Embryonic facial prominence (tissue), 1 donor: ENCODE measurements at regions not wholly inside any gene's neighbourhood (a gene's known extent, or its start where the extent isn't known, plus 50 kb on each side); places are given as distances from the start of the nearest gene placed in this dataset.
"Not testable (repeated sequence)": the region's sequence is repeated elsewhere in the genome, so short reads cannot be mapped to it uniquely, and the experiment has no call there.

ENCODE experiments used
- DNase-seq: peaks from one replicate; pipeline ENCODE4 v3.0.0-alpha.2; 2016; ENCODE audit errors: extremely low spot score

DNA sequence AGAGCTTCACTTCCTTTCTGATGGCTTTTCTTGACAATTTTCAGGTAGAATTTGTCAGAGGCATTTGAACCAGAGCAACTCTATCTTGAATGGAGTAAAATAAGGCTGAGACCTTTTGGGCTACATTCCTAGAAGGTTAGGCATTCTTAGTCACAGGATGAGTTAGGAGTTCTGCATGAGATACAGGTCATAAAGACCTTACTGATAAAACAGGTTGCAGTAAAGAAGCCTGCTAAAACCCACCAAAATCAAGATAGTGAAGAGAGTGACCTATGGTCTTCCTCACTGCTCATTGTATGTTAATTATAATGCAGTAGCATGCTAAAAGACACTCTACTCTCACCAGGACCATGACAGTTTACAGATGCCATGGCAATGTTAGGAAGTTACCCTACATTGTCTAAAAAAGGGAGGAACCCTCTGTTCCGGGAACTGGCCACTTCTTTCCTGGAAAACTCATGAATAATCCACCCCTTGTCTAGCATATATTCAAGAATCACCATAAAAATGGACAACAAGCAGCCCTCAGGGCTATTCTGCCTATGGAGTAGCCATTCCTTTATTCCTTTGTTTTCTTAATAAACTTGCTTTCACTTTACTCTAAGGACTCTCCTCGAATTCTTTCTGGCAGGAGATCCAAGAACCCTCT lies 1519.7 kb upstream of the TENM4 start:
- DNase-seq: no peak

DNA sequence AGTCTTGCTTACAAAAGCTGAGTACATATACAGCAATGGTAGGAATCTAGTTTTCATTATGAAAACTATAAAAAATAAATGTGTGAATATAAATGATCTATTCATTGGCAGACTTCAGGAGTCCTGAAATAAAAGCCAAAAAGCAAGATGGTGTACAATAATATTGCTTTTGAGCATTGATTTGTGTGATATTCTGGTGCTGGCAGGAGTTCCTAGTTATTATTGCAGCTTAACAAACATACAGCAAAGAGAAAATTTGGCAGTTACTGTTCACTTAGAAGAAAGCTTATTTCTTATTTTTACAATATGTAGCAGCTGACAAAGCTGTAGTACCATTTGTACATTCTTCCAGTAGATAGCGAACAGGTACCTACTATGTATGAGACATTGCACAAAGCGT lies 1518.9 kb upstream of the TENM4 start:
- no peak for DNase-seq

DNA sequence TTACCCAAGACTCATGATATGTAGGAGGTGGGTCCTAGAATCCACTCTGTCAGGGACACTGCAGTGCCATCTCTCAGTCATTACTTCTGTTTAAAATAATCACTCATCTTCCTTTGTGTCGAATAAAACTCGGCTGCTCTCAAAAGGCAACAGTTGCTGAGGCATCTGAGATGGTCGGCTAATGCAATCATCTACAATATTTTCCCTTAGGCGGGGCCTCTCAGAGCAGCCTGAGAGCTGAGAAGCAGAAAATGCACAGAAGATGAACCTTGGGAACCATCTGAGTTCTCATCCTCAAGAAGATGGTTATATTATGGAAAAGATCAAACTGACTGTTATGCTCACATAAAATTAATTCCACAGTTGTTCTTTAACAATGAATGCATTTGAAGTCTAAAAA lies 1518.2 kb upstream of the TENM4 start:
- DNase-seq: no peak

DNA sequence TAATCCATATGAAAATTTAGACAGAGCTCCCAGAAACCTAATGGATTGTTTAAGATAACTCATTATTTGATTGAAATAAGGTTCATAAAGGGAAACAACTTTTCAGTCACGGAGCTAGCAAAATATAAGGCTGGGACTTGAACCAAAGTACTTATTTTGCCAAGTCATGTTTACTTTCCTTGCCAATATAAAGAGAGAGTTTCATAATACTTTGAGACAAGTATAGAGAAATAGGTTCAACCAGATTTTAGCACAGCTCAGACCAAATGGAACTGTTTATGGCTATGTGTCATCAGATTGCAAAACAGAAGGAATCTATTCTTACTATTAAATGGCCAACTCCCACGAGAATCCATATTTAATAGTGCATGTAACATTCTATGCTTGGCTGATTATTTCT lies 1517.5 kb upstream of the TENM4 start:
- DNase-seq: no peak

DNA sequence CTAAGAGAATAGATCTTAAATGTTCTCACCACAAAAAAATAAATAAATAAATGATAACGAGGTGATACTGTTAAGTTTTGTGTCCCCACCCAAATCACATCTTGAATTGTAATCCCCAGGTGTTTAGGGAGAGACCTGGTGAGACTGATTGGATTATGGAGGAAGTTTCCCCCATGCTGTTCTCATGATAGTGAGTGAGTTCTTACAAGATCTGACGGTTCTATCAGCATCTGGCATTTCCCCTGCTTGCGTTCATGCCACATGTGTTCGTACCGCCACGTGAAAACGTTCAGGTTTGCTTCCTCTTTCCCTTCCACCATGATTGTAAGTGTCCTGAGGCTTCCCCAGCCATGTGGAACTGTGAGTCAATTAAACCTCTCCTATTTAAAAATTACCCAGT lies 1514.8 kb upstream of the TENM4 start:
- DNase-seq: no peak

DNA sequence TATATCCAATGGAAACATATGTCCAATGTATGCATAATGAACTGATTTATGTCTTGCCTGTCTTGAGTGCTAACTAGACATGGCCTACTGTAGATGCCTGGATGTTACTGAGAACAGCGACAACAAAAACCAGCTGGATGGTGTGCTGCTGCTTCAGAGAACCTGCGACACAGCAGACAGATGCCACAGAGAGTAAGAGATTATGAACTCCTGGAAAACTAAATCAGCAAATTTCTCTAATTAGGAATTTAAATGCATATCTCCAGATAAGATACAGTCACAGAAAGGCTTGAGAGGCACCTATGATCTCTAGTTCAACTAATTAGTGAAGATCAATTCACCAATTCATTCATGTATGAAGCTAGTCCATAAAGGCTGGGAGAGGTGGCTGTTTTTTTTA lies 1508.0 kb upstream of the TENM4 start:
- DNase-seq: no peak

DNA sequence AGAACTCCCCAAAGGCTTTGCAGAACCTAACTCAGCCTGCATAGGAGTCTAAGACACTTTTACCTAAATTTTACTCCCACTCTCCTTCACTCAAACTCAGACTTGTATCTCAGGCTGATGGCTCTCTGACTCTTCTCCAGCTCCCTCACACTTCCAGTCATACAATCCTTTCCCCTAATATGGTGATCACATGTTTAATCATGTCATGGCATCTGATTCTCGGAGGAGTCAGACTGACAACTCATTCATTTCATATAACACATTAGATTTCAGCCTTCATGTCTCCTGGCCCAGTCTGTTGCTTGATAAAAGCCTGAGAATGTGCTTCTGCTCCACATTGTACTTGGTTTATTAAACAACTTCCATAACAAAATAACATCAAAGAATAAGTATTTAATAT lies 1503.9 kb upstream of the TENM4 start:
- DNase-seq: no peak

DNA sequence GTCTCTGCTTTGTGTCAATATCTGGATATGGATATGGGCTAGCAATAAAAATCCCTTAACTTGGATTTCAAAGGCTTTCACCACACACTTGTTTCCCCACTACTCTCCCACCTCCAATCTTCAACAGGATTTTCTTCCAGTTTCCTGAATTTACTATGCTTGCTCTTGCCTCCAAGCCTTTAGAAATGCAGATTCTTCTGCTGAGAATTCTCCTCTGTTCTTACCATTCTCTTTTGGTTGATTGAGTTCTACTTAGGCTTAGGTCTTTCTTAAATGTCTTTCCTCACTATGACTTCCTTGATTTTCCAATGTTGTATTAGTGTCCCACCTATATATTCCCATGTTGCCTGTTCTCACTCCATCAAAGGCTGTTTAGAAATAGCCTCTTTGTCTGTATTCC lies 1502.4 kb upstream of the TENM4 start:
- DNase-seq: no peak

DNA sequence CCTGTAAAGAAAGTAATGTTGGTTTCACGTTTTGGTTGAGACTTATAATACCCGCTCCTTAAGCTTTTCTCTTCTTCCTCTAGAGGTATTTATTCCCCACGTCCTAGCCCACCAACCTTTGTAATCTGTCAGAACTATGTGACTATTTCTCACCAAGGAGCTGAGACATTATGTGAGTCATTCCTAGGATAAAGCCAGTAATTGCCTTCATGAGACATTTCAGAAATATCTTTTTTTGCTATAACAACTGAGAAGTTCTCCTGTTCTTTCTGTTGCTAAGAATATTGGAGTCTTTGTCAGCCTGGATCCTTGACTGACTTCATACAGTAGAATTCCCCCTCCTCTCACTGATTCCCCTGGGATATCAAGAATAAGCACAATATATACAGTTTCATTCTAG lies 1497.0 kb upstream of the TENM4 start:
- no peak for DNase-seq

DNA sequence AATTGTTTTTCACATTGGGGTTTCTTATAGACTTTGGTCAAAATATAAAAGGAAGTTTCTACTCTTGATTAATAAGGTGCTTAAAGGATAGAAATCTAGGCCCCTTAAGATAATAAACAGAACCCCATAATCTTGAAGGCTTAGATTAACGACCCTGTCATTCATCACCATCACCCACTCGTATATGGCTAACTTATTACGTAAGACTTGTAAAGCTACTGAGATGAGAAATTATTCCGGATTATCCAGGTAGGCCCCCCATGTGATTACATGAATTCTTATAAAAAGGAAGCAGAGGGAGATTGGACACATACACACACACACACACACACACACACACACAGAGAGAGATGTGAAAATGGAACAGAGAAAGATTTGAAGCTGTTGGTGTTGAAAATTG lies 1489.2 kb upstream of the TENM4 start:
- no peak for DNase-seq

DNA sequence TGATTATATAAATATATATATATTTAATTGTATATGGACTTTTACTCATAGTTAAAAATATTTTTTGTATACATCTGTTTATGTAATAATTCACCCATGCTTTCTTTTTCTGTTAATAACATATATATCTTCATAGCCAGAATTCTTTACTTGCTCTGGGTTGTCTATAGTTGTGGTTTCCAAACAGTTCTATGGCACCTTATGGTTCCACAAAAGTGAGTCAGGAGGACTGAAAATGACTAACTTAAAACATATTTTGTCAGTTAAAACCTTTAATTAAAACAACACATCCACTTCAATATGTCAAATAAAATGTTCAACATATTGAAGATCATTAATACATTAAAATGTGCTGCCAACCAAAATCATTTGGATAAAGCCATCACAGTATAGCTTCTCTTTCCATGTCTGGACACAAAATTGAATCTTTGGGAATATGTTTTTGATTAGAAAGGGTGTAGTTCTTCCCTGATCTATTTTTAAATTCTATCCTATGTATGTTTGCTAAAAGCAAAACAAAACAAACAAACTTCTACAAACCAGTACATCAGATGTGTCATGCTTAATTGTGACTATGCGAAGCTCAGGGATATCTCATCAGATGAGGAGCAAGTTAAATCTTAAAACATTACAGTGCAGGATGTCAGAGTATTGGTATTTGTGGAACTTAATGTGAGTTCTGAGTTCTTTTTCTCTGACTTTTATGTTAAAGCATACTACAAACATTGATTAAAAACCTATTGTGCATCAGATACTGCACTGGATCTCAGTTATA lies 1488.4 kb upstream of the TENM4 start:
- DNase-seq: no peak

DNA sequence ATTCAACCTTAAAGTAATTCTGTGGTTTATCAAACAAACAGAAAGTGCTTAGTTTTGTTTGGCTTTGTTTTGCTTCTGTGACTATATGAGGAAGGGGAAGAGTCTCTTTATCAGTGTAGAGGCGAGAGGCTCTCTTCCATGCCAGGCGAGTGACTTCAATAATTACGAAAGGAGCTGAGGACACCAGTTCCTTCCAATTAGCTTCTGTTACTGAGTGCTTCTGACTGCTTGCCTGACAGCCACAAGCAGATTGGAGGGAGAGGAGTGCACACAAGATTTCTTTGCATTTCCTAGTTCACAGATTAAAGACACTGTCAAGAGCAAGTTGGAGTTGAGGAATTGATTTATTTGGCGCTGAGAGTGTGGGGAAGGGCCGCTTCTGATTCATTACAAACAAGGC lies 1484.5 kb upstream of the TENM4 start:
- no peak for DNase-seq

DNA sequence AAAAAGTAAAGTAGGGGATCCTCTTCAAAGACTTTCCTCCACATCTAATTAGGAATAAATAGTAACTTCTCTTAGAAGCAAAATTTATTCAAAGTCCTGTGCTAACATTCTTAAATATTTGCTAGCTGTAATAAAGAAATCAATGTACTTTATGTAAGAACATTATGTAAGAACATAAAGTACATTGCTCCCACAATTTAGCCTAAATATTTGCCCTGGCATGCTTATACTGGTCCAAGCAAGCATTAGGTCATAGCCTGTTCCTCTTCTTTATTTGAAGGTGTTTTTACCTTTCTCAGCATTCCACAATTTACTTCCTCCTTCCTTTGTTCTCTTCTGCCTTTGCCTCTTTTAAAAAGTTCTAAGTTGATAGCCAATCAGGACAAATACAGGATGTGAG lies 1480.5 kb upstream of the TENM4 start:
- DNase-seq: not testable (repeated sequence)

DNA sequence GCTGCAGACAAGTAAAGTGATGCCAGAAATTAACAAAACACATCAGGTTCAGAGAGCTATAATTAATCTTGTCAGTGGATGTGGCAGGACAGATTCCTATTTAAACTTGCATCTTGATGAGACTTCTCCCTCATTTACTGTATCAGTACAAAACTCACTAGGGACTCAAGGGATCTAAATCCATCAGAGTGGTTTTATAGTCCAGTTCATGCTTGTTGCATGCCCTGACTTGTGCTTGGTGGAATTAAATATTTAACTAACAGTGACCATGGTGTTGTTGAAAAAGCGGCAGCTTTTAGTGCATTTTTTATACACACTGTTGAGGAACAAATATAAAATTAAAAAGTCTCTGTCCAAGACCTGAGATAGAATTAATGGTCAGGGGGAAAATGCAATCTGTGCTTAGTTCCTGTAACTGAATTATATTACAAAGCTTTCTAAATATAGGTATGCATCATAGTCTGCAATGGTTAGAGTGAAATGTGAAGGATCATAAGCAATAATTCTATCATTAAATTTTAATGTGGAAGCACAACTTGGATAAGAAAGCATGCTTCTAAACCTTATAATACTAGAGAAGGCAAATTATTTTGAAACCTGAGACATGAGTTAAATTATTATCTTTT lies 1475.5 kb upstream of the TENM4 start:
- DNase-seq: no peak

DNA sequence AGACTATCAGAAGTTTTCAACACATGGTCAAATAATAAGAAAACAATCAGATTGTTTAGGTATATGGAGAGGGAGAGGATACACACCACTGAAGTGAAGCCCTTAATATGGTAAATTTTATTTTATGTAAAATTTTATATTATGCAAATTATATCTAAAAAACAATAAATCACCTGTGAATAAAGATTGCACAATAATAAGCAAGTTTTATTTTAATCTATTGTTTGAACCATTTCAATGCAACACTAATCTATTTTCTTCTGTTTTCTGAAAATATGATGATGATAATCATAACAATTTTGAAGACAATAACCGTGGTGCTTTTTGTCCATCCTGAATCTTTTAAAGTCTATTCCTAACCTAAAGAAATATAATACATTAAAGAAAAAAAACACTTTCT lies 1473.5 kb upstream of the TENM4 start:
- no peak for DNase-seq

DNA sequence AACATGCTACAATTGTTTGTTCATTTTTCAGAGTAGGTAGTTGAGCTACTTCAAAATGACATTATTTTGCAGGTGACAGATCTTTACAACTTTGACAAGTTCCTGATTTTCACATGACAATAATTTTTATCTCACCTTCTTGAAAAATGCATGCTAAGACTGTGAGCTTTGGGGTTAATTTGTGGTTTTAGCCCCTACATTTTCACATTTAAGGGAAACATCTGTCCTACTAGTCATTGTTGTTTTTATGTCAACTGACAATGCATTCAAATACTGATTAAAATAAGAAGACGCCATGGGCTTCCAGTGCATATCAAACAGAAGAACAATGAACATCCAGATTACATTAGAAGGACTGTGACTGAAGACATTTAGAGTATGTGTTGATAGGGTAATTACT lies 1470.8 kb upstream of the TENM4 start:
- no peak for DNase-seq

DNA sequence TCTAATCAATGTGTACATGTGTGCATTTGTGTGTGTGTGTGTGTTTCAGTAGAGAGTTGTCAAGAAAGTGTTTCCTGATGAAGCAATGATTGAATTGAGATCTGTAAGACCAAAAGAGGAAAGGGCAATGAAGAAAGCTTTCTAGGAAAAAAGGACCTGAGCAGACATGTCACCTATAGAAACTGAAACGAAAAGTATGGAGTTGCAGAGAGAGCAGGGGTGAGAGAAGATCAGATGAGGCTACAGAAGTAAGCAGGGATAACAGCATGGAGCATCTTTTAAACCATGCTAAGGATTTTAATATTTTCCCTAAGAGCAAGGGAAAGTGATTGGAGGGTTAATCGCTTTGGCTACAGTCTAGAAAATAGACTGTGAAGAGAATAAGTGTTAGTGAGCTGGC lies 1459.4 kb upstream of the TENM4 start:
- no peak for DNase-seq

DNA sequence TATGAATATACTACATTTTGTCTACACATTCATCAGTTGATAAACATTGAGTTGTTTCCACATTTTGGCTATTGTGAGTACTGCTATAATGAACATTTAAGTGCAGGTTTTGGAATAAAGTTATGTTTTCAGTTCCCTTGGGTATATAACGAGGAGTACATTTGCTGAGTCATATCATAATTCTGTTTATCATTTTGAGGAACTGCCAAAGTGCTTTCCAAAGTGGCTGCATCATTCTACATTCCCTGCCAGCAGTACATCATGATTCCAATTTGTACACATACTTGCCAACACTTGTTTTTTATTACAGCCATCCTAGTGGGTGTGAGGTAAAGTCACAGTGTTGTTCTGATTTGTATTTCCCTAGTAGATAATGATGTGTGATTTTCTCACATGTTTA lies 1458.6 kb upstream of the TENM4 start:
- DNase-seq: no peak

DNA sequence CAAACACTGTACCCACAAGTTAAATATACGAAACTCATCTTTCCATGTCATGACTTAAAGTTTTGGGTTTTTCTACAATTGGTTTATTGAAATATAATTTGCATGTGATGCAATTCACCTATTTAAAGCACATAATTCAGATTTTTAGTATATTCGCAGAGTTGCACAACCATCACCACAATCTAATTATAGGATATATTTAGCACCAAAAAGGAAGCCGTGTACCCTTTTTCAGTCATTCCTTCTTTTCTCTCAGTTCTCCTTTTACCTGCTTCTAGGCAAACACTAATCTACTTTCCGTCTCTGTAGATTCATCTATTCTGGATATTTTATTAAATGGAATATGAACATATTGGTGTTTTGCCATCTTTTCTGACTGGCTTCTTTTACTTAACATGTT lies 1458.1 kb upstream of the TENM4 start:
- no peak for DNase-seq

DNA sequence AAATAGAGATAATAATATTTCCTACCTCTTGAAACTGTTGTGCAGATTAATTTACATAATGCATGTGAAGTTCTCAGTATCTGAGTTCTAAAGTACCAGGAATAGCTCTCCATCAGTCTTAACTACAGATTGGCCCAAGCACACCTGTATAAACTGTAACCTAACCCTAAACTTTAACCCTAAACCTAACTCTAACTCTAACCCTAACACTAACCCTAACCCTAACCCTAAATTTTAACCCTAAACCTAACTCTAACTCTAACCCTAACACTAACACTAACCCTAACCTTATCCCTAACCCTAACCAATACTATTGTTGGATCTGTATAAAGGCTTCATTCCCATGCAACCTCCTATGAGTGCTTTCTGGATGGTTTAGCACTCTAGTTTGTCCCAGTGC lies 1445.9 kb upstream of the TENM4 start:
- no peak for DNase-seq

DNA sequence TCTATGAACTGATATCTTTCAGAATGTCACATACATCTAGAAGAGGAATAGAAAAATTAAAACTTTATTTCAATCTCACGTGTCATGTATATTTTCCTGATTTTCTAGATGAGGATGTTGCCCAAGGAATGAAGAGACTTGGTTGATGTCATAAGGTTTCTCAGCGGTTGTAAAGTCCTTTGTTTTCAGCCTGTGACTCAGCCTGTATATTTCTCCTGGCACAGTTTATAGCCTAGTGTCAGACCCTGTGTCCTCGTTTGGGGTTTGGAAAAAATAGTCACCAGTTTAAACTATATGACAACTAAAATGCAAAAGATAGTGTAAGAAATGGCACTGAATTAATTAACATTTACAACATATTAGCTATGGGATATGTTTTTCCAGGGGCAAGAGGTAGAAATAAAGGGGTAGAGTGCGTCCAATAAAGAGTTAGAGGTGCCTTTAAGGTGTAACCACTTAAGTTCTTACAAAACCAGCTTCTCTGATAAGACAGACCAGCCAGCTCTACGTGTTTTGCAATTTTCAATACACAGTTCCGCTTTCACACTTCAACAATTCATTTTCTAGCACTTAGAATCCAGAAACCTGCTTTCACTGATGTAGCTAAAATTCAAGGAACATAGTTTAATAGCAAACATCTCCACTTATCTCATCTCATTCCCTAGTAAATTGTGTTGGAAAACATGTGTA lies 1432.6 kb upstream of the TENM4 start:
- DNase-seq: no peak

DNA sequence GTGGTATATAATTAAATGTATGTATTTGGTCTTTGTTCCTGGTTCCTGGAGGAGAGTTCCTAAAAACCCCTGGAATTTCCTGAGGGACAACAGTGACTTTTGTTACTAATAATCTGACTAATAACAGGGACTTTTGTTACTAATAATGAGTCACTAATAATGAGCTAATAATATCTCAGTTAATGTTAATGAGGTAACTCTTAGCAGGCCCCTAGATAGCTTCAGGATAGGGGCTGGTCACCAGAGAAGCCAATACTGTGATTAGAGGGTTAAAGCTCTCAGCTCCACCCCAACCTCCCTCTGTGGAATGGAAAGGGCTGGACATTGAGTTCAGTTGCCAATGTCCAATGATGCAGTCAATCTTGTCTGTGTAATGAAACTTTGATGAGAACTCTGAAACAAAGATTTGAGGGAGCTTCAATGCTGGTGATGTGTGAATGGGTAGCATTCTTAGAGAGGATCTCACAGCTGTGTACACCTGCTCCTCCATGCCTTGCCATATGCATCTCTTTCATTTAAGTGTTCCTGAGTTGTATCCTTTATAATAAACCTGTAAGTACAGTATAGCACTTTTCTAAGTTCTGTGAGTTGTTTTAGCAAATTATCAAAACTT lies 1431.4 kb upstream of the TENM4 start:
- DNase-seq: no peak
